22Rv1 (cell line): ENCODE measurements at regions not wholly inside any gene's neighbourhood (a gene's known extent, or its start where the extent isn't known, plus 50 kb on each side); places are given as distances from the start of the nearest gene placed in this dataset.

Experiments used
- CTCF ChIP-seq: fragments of 450-650 bp; IDR thresholded peaks from 2 replicates; pipeline ENCODE4 v1.5.1; 2017; ENCODE audit warnings: mild to moderate bottlenecking
- ZFX ChIP-seq: fragments of 450-650 bp; IDR thresholded peaks from 2 replicates; pipeline ENCODE4 v1.6.1; 2017; ENCODE audit warnings: antibody characterized with exemption, borderline replicate concordance

GRCh38 chr10:64116707-64117106 lies 595.5 kb downstream of the REEP3 start:
- no peak for TF ChIP-seq CTCF
- TF ChIP-seq ZFX, result no peak
